ENCODE measurements at regions not wholly inside any gene's neighbourhood (a gene's known extent, or its start where the extent isn't known, plus 50 kb on each side); places are given as distances from the start of the nearest gene placed in this dataset.
"Not testable (repeated sequence)": the region's sequence is repeated elsewhere in the genome, so short reads cannot be mapped to it uniquely, and the experiment has no call there.

DNA sequence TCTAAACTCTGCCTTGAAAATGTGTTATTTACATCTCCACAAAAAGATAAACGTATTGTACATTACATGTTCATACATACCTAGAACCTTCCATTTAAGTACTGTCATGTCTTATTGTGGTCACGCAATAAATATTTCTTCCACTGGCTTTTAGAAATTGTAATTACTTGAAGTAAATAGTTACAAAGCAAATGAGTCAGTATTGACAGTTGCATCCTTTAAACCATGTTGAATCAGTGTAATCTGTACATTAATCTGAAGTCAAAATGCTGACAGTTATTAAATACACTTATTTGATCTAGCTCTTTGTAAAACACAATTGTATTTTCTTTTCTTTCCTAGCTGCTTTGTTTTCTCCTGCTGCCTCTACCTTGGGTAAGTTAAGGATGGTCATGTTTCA is 446.7 kb downstream of the EPHA5 start (continued):
- TF ChIP-seq ZNF114 (CRISPR knock-in tag; IDR thresholded peaks at IDR 0.05) (no peak), STAT1 (IDR thresholded peaks at IDR 0.05; ENCODE audit: unreplicated experiment) (no peak), ZNF331 (CRISPR knock-in tag; IDR thresholded peaks at IDR 0.05; ENCODE audit: low read depth) (no peak), EZH2 (IDR thresholded peaks at IDR 0.05; ENCODE audit: low read depth, unreplicated experiment) (no peak)

DNA sequence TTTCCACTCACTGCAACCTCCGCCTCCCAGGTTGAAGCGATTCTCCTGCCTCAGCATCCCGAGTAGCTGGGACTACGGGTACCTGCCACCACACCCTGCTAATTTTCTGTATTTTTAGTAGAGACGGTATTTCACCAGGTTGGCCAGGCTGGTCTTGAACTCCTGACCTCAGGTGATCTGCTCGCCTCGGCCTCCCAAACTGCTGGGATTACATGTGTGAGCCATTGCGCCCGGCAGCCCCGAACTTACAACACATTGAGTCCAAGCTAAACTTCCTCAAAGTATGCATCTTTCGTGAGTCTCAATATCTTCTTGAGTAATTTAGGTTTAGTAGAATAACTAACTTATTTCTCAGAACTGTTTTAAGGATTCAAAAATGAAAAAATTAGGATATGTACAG is 447.2 kb downstream of the EPHA5 start:
- not testable (repeated sequence) for H3K27ac Mint-ChIP-seq; H3K27ac ChIP-seq (ENCODE audit: low read depth); H3K9me2 ChIP-seq (ENCODE audit: insufficient read depth); ATAC-seq; H3K36me3 ChIP-seq (ENCODE audit: insufficient read depth); DNase-seq (ENCODE audit: low spot score); H3K4me3 Mint-ChIP-seq; H3K4me3 ChIP-seq; H3F3A ChIP-seq (replicated peaks; ENCODE audit: low read depth); H4K20me1 ChIP-seq (replicated peaks; ENCODE audit: insufficient read depth); H3K9me3 Mint-ChIP-seq; H3K79me2 ChIP-seq (replicated peaks; ENCODE audit: insufficient read depth); H3K27me3 ChIP-seq (ENCODE audit: insufficient read depth); H2AFZ ChIP-seq; H3K36me3 Mint-ChIP-seq (ENCODE audit: low read depth); H3K4me2 ChIP-seq; H3K4me1 Mint-ChIP-seq; H3K27me3 Mint-ChIP-seq (ENCODE audit: insufficient read depth, low read depth, poor library complexity); H3K4me1 ChIP-seq (ENCODE audit: insufficient read depth)

- Histone ChIP-seq H3K36me3 (ENCODE audit: insufficient read depth) (no peaks in the 10 kb centered on the region), H3K4me3 (no peak overlapping the region), H3K79me2 (replicated peaks; ENCODE audit: insufficient read depth) (no peaks in the 10 kb centered on the region), H3K9me2 (ENCODE audit: insufficient read depth) (no peaks in the 10 kb centered on the region), H3K27ac (ENCODE audit: low read depth) (no peak overlapping the region), H4K20me1 (replicated peaks; ENCODE audit: insufficient read depth) (no peaks in the 10 kb centered on the region), H3K4me2 (no peak overlapping the region), H3F3A (replicated peaks; ENCODE audit: low read depth) (no peaks in the 10 kb centered on the region), H2AFZ (no peak overlapping the region), H3K4me1 (ENCODE audit: insufficient read depth) (peaks cover 7% of the 10 kb centered on the region; the same call in 1 of the 2 replicates), H3K27me3 (ENCODE audit: insufficient read depth) (no peaks in the 10 kb centered on the region)
- DNase-seq (ENCODE audit: low spot score) (no peak), ATAC-seq (no peak)
- Mint-ChIP-seq H3K4me1 (peaks cover 8% of the 10 kb centered on the region; the same call in 2 of the 3 replicates), H3K36me3 (ENCODE audit: low read depth) (no peaks in the 10 kb centered on the region), H3K4me3 (no peak overlapping the region), H3K27me3 (ENCODE audit: insufficient read depth, low read depth, poor library complexity) (no peaks in the 10 kb centered on the region), H3K9me3 (no peaks in the 10 kb centered on the region), H3K27ac (no peak overlapping the region)
- TF ChIP-seq ZNF331 (CRISPR knock-in tag; IDR thresholded peaks at IDR 0.05; ENCODE audit: low read depth) = no peak
- no peak for TF ChIP-seq EZH2phosphoT487 (IDR thresholded peaks at IDR 0.05; ENCODE audit: unreplicated experiment)
- no peak for TF ChIP-seq ZNF114 (CRISPR knock-in tag; IDR thresholded peaks at IDR 0.05)
- TF ChIP-seq, protein P1, sequence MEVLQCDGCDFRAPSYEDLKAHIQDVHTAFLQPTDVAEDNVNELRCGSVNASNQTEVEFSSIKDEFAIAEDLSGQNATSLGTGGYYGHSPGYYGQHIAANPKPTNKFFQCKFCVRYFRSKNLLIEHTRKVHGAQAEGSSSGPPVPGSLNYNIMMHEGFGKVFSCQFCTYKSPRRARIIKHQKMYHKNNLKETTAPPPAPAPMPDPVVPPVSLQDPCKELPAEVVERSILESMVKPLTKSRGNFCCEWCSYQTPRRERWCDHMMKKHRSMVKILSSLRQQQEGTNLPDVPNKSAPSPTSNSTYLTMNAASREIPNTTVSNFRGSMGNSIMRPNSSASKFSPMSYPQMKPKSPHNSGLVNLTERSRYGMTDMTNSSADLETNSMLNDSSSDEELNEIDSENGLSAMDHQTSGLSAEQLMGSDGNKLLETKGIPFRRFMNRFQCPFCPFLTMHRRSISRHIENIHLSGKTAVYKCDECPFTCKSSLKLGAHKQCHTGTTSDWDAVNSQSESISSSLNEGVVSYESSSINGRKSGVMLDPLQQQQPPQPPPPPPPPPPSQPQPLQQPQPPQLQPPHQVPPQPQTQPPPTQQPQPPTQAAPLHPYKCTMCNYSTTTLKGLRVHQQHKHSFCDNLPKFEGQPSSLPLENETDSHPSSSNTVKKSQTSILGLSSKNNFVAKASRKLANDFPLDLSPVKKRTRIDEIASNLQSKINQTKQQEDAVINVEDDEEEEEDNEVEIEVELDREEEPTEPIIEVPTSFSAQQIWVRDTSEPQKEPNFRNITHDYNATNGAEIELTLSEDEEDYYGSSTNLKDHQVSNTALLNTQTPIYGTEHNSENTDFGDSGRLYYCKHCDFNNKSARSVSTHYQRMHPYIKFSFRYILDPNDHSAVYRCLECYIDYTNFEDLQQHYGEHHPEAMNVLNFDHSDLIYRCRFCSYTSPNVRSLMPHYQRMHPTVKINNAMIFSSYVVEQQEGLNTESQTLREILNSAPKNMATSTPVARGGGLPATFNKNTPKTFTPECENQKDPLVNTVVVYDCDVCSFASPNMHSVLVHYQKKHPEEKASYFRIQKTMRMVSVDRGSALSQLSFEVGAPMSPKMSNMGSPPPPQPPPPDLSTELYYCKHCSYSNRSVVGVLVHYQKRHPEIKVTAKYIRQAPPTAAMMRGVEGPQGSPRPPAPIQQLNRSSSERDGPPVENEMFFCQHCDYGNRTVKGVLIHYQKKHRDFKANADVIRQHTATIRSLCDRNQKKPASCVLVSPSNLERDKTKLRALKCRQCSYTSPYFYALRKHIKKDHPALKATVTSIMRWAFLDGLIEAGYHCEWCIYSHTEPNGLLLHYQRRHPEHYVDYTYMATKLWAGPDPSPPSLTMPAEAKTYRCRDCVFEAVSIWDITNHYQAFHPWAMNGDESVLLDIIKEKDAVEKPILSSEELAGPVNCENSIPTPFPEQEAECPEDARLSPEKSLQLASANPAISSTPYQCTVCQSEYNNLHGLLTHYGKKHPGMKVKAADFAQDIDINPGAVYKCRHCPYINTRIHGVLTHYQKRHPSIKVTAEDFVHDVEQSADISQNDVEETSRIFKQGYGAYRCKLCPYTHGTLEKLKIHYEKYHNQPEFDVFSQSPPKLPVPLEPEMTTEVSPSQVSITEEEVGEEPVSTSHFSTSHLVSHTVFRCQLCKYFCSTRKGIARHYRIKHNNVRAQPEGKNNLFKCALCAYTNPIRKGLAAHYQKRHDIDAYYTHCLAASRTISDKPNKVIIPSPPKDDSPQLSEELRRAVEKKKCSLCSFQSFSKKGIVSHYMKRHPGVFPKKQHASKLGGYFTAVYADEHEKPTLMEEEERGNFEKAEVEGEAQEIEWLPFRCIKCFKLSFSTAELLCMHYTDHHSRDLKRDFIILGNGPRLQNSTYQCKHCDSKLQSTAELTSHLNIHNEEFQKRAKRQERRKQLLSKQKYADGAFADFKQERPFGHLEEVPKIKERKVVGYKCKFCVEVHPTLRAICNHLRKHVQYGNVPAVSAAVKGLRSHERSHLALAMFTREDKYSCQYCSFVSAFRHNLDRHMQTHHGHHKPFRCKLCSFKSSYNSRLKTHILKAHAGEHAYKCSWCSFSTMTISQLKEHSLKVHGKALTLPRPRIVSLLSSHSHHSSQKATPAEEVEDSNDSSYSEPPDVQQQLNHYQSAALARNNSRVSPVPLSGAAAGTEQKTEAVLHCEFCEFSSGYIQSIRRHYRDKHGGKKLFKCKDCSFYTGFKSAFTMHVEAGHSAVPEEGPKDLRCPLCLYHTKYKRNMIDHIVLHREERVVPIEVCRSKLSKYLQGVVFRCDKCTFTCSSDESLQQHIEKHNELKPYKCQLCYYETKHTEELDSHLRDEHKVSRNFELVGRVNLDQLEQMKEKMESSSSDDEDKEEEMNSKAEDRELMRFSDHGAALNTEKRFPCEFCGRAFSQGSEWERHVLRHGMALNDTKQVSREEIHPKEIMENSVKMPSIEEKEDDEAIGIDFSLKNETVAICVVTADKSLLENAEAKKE (CRISPR knock-in tag; IDR thresholded peaks at IDR 0.05) = no peak
- no peak for TF ChIP-seq STAT1 (IDR thresholded peaks at IDR 0.05; ENCODE audit: unreplicated experiment)
- no peak for TF ChIP-seq JUNB (IDR thresholded peaks at IDR 0.05; ENCODE audit: unreplicated experiment)
- TF ChIP-seq, protein P2, sequence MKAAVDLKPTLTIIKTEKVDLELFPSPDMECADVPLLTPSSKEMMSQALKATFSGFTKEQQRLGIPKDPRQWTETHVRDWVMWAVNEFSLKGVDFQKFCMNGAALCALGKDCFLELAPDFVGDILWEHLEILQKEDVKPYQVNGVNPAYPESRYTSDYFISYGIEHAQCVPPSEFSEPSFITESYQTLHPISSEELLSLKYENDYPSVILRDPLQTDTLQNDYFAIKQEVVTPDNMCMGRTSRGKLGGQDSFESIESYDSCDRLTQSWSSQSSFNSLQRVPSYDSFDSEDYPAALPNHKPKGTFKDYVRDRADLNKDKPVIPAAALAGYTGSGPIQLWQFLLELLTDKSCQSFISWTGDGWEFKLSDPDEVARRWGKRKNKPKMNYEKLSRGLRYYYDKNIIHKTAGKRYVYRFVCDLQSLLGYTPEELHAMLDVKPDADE (IDR thresholded peaks at IDR 0.05) = no peak
- TF ChIP-seq, protein P3, sequence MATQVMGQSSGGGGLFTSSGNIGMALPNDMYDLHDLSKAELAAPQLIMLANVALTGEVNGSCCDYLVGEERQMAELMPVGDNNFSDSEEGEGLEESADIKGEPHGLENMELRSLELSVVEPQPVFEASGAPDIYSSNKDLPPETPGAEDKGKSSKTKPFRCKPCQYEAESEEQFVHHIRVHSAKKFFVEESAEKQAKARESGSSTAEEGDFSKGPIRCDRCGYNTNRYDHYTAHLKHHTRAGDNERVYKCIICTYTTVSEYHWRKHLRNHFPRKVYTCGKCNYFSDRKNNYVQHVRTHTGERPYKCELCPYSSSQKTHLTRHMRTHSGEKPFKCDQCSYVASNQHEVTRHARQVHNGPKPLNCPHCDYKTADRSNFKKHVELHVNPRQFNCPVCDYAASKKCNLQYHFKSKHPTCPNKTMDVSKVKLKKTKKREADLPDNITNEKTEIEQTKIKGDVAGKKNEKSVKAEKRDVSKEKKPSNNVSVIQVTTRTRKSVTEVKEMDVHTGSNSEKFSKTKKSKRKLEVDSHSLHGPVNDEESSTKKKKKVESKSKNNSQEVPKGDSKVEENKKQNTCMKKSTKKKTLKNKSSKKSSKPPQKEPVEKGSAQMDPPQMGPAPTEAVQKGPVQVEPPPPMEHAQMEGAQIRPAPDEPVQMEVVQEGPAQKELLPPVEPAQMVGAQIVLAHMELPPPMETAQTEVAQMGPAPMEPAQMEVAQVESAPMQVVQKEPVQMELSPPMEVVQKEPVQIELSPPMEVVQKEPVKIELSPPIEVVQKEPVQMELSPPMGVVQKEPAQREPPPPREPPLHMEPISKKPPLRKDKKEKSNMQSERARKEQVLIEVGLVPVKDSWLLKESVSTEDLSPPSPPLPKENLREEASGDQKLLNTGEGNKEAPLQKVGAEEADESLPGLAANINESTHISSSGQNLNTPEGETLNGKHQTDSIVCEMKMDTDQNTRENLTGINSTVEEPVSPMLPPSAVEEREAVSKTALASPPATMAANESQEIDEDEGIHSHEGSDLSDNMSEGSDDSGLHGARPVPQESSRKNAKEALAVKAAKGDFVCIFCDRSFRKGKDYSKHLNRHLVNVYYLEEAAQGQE (IDR thresholded peaks at IDR 0.05; ENCODE audit: unreplicated experiment) = no peak
- no peak for TF ChIP-seq EZH2 (IDR thresholded peaks at IDR 0.05; ENCODE audit: low read depth, unreplicated experiment)
- no peak for TF ChIP-seq POLR2AphosphoS5 (IDR thresholded peaks at IDR 0.05; ENCODE audit: low read depth)
These were observed 453.1 kb downstream of the EPHA5 start for GRCh38 chr4:65217179-65217578.

All from GM23338 (cell line).